ENCODE measurements at regions not wholly inside any gene's neighbourhood (a gene's known extent, or its start where the extent isn't known, plus 50 kb on each side); places are given as distances from the start of the nearest gene placed in this dataset.

DNA sequence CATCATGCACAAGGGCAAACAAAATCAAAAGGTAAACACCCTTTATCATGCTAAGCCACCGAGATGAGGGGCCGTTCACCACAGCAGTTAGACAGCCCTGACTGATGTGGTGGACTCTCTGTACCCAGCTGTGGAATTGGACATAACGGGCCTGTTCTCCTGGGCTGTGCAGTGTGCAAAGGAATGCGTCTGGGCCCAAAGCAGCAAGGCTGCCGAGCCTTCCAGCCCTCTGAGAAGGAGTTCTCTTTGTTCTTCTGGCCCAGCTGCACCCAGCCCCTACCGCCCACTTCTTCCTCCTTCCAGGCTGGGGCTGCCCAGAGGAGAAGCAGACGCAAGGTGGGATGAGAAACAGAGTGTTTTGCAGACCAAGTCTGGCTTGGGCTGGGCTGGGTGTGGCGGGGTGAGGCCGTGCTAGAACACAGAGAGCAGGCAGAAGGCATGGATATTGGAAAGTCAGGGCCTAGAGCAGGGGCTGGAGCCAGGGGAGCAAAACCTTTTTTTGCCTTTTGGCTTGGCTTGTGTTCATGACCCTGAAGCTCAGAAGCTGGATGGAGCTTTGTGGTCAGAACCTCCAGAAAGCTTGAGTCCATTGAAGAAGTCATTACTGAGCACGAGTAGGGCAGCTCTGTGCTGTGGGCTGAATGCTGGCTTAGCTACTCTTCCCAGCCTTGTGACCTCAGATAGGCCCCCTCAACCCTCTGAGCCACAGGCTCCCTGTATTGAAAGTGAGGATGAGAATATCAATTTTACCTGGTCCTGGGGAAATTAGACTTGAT lies 49.8 kb upstream of the SH3PXD2B start (continued):
- TF ChIP-seq CCAR2 (IDR thresholded peaks at IDR 0.05; ENCODE audit: low read depth, low read length), result no peak
